ENCODE measurements at regions not wholly inside any gene's neighbourhood (a gene's known extent, or its start where the extent isn't known, plus 50 kb on each side); places are given as distances from the start of the nearest gene placed in this dataset.
A peak's percentile ranks its signal among the peaks of the same experiment; 100 is the strongest.

GRCh38 chr6:168885751-168886742, 367.6 kb downstream of the THBS2 start:
- DNase-seq: no peak
- Mint-ChIP-seq H3K4me1 (ENCODE audit: low read depth) (no peaks in the 10 kb centered on the region), H3K4me3 (no peak overlapping the region), H3K36me3 (ENCODE audit: low read depth) (no peaks in the 10 kb centered on the region), H3K9me3 (no peaks in the 10 kb centered on the region), H3K27me3 (ENCODE audit: insufficient read depth) (peaks cover 29% of the 10 kb centered on the region), H3K27ac (no peak overlapping the region)
- TF ChIP-seq, protein P1, sequence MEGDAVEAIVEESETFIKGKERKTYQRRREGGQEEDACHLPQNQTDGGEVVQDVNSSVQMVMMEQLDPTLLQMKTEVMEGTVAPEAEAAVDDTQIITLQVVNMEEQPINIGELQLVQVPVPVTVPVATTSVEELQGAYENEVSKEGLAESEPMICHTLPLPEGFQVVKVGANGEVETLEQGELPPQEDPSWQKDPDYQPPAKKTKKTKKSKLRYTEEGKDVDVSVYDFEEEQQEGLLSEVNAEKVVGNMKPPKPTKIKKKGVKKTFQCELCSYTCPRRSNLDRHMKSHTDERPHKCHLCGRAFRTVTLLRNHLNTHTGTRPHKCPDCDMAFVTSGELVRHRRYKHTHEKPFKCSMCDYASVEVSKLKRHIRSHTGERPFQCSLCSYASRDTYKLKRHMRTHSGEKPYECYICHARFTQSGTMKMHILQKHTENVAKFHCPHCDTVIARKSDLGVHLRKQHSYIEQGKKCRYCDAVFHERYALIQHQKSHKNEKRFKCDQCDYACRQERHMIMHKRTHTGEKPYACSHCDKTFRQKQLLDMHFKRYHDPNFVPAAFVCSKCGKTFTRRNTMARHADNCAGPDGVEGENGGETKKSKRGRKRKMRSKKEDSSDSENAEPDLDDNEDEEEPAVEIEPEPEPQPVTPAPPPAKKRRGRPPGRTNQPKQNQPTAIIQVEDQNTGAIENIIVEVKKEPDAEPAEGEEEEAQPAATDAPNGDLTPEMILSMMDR (IDR thresholded peaks at IDR 0.05): no peak

- Mint-ChIP-seq H3K27me3 (ENCODE audit: insufficient read depth) (peaks cover 28% of the 10 kb centered on the region), H3K4me3 (no peak overlapping the region), H3K36me3 (ENCODE audit: low read depth) (no peaks in the 10 kb centered on the region), H3K9me3 (no peaks in the 10 kb centered on the region), H3K27ac (no peak overlapping the region), H3K4me1 (ENCODE audit: low read depth) (no peaks in the 10 kb centered on the region)
- no peak for DNase-seq
- TF ChIP-seq, protein P1 (IDR thresholded peaks at IDR 0.05): no peak
Measured at GRCh38 chr6:168885196-168885595, 368.4 kb downstream of the THBS2 start.

DNA sequence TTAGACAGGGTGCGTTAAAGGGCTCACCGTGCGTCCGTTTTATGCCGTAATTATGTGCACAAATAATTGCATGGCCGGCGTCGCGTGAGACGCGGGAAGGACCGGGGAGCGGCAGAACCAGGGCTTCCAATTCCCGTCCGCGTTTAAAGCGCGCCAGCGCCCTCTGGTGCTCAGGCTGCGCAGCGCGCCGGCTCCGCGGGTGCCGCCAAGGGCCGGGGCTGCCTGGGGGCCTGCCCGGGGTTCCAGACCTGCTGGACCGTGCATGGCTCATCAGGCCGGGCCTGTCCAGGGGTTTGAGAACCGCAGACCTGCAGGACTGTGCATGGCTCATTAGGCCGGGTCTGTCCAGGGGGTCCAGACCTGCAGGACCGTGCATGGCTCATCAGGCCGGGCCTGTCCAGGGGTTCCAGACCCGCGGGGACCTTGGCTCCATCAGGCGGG, 369.0 kb downstream of the THBS2 start:
- Mint-ChIP-seq H3K9me3 (no peaks in the 10 kb centered on the region), H3K27ac (no peak overlapping the region), H3K36me3 (ENCODE audit: low read depth) (no peaks in the 10 kb centered on the region), H3K4me1 (ENCODE audit: low read depth) (no peaks in the 10 kb centered on the region), H3K4me3 (no peak overlapping the region), H3K27me3 (ENCODE audit: insufficient read depth) (peaks cover 23% of the 10 kb centered on the region)
- TF ChIP-seq, protein P1 (IDR thresholded peaks at IDR 0.05): peak; percentile 93
- no peak for DNase-seq

GRCh38 chr6:168884050-168884645, 369.5 kb downstream of the THBS2 start:
- H3K9me3 Mint-ChIP-seq: no peaks in the 10 kb centered on the region
- DNase-seq: no peak
- H3K27ac Mint-ChIP-seq: no peak overlapping the region
- no peak overlapping the region for H3K4me3 Mint-ChIP-seq
- H3K4me1 Mint-ChIP-seq (ENCODE audit: low read depth): no peaks in the 10 kb centered on the region
- no peaks in the 10 kb centered on the region for H3K36me3 Mint-ChIP-seq (ENCODE audit: low read depth)
- peaks cover 25% of the 10 kb centered on the region for H3K27me3 Mint-ChIP-seq (ENCODE audit: insufficient read depth)
- TF ChIP-seq, protein P1 (IDR thresholded peaks at IDR 0.05): no peak

- TF ChIP-seq, protein P1 (IDR thresholded peaks at IDR 0.05): no peak
- Mint-ChIP-seq H3K9me3 (no peaks in the 10 kb centered on the region), H3K27me3 (ENCODE audit: insufficient read depth) (peaks cover 23% of the 10 kb centered on the region), H3K4me3 (no peak overlapping the region), H3K4me1 (ENCODE audit: low read depth) (no peaks in the 10 kb centered on the region), H3K36me3 (ENCODE audit: low read depth) (no peaks in the 10 kb centered on the region), H3K27ac (no peak overlapping the region)
- DNase-seq: no peak
Measured at GRCh38 chr6:168883410-168884049, 370.1 kb downstream of the THBS2 start.

All from HFFc6 (cell line).